Ovary (tissue), 3 donors: ENCODE measurements at regions not wholly inside any gene's neighbourhood (a gene's known extent, or its start where the extent isn't known, plus 50 kb on each side); places are given as distances from the start of the nearest gene placed in this dataset.

Experiments
- EP300 ChIP-seq: sonication (generic); formaldehyde crosslinking; IDR thresholded peaks from one replicate; pipeline ENCODE4 v1.6.1; 2017; ENCODE audit warnings: antibody characterized with exemption
- POLR2A ChIP-seq: fragments of 450-650 bp; IDR thresholded peaks from one replicate; pipeline ENCODE4 v1.6.1; 2017; ENCODE audit warnings: antibody characterized with exemption, mild to moderate bottlenecking, moderate library complexity
- TF ChIP-seq, protein P1 (sequence below), 3 donors: fragments of 450-650 bp in 2 of 3; fragments of 200-600 bp in 1 of 3; IDR thresholded peaks; one replicate each; pipeline versions ENCODE4 v1.5.1 to v1.8.0; 2016 to 2022; ENCODE audit warnings: antibody characterized with exemption in 3 of 3, mild to moderate bottlenecking in 1 of 3
- donor health status: DM: no; HTN: no; CAD: no.

DNA sequence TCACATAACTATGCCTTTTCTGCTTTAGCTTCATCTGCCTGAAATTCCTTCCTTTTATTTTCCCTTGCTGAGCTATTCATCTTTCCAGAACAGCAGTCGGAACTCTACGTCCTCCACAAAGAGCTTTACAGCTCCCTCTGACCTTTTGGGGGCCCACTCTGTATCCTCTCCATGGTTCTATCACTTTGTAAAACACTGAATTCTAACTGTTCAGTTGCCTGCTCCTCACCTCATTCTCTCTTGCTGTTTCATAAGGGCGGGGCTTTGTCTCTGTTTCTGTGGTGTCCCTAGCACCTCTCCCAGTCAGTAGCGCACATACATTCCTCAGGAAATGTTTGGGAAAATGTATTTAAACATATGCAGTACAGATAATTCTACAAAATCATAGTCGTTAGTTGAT lies 737.0 kb downstream of the RAB28 start:
- no peak for TF ChIP-seq EP300
- TF ChIP-seq, protein P1, sequence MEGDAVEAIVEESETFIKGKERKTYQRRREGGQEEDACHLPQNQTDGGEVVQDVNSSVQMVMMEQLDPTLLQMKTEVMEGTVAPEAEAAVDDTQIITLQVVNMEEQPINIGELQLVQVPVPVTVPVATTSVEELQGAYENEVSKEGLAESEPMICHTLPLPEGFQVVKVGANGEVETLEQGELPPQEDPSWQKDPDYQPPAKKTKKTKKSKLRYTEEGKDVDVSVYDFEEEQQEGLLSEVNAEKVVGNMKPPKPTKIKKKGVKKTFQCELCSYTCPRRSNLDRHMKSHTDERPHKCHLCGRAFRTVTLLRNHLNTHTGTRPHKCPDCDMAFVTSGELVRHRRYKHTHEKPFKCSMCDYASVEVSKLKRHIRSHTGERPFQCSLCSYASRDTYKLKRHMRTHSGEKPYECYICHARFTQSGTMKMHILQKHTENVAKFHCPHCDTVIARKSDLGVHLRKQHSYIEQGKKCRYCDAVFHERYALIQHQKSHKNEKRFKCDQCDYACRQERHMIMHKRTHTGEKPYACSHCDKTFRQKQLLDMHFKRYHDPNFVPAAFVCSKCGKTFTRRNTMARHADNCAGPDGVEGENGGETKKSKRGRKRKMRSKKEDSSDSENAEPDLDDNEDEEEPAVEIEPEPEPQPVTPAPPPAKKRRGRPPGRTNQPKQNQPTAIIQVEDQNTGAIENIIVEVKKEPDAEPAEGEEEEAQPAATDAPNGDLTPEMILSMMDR (IDR thresholded peaks at IDR 0.05) = no peak
- TF ChIP-seq POLR2A = no peak
